IPS DF 6.9 (cell line): ENCODE measurements at regions not wholly inside any gene's neighbourhood (a gene's known extent, or its start where the extent isn't known, plus 50 kb on each side); places are given as distances from the start of the nearest gene placed in this dataset.
A peak's percentile ranks its signal among the peaks of the same experiment; 100 is the strongest.

Source experiments
- DNase-seq: peaks from one replicate; pipeline ENCODE4 v3.0.0-alpha.2; 2013; ENCODE audit warnings: low read depth, low spot score
- H3K27ac ChIP-seq: one replicate; pipeline ENCODE4 v1.5.1; 2013; ENCODE audit warnings: low read length, control low read depth
- H3K27me3 ChIP-seq: 2 replicates; pipeline ENCODE4 v1.6.1; 2013; ENCODE audit warnings: mild to moderate bottlenecking, low read length; ENCODE audit not compliant: control insufficient read depth, insufficient read depth
- H3K36me3 ChIP-seq: 2 replicates; pipeline ENCODE4 v1.6.1; 2013; ENCODE audit warnings: low read length; ENCODE audit not compliant: control insufficient read depth, insufficient read depth
- H3K4me1 ChIP-seq: 2 replicates; pipeline ENCODE4 v1.6.1; 2013; ENCODE audit warnings: low read length; ENCODE audit not compliant: control insufficient read depth, insufficient read depth
- H3K4me3 ChIP-seq: 2 replicates; pipeline ENCODE4 v1.5.1; 2013; ENCODE audit warnings: mild to moderate bottlenecking, low read length
- H3K9me3 ChIP-seq: 2 replicates; pipeline ENCODE4 v1.6.1; 2013; ENCODE audit warnings: low read length, inconsistent platforms; ENCODE audit not compliant: control insufficient read depth, insufficient read depth
- WGBS: extraction: QIAGEN DNeasy Blood & Tissue Kit; methylation state at CpG from one replicate; pipeline ENCODE4 v1.1.7; 2013; ENCODE audit warnings: mixed read lengths, missing lambda C conversion rate; ENCODE audit not compliant: insufficient read length, insufficient coverage; 5-methylcytosine and 5-hydroxymethylcytosine counted together

- no peaks in the 10 kb centered on the region for H3K27me3 ChIP-seq
- no CpG with 5 or more reads among the region's 8 CpGs for WGBS
Measured at GRCh38 chr10:2867788-2868299, 199.5 kb upstream of the PFKP start.

GRCh38 chr10:2866569-2866968 is 200.8 kb upstream of the PFKP start:
- no peak for DNase-seq
- Histone ChIP-seq H3K4me1 (no peaks in the 10 kb centered on the region), H3K27ac (no peak overlapping the region), H3K4me3 (no peak overlapping the region), H3K27me3 (no peaks in the 10 kb centered on the region), H3K36me3 (no peaks in the 10 kb centered on the region), H3K9me3 (no peaks in the 10 kb centered on the region)
- WGBS, result no CpG with 5 or more reads among the region's 5 CpGs

More at GRCh38 chr10:2867788-2868299, 199.5 kb upstream of the PFKP start:
- Histone ChIP-seq H3K9me3 (no peaks in the 10 kb centered on the region), H3K27ac (no peak overlapping the region), H3K4me3 (no peak overlapping the region), H3K4me1 (no peaks in the 10 kb centered on the region), H3K36me3 (no peaks in the 10 kb centered on the region; the same call in 1 of the 2 replicates)
- DNase-seq, result no peak

- no peak for DNase-seq
- no peak overlapping the region for H3K4me3 ChIP-seq
- no peak overlapping the region for H3K27ac ChIP-seq
- no peaks in the 10 kb centered on the region for H3K36me3 ChIP-seq
- 100% methylated on average over 1 of the region's 6 CpGs for WGBS
- no peaks in the 10 kb centered on the region for H3K4me1 ChIP-seq
- H3K27me3 ChIP-seq, result no peaks in the 10 kb centered on the region
- no peaks in the 10 kb centered on the region for H3K9me3 ChIP-seq
Measured at GRCh38 chr10:2861632-2862210, 205.6 kb upstream of the PFKP start.

GRCh38 chr10:2858452-2858851 is 208.9 kb upstream of the PFKP start:
- H3K4me3 ChIP-seq, result no peak overlapping the region
- DNase-seq, result no peak
- WGBS, result no CpG with 5 or more reads among the region's 2 CpGs
- H3K27me3 ChIP-seq, result no peaks in the 10 kb centered on the region
- no peaks in the 10 kb centered on the region for H3K9me3 ChIP-seq
- H3K36me3 ChIP-seq, result no peaks in the 10 kb centered on the region
- no peaks in the 10 kb centered on the region for H3K4me1 ChIP-seq
- no peak overlapping the region for H3K27ac ChIP-seq

- whole genome bisulfite sequencing, result no CpG with 5 or more reads among the region's 6 CpGs
Measured at GRCh38 chr10:2856598-2856997, 210.8 kb upstream of the PFKP start.

GRCh38 chr10:2852574-2853323 is 214.6 kb upstream of the PFKP start:
- no peak for DNase-seq
- no peaks in the 10 kb centered on the region for H3K36me3 ChIP-seq
- no CpG with 5 or more reads among the region's 2 CpGs for WGBS
- no peaks in the 10 kb centered on the region for H3K4me1 ChIP-seq
- H3K27me3 ChIP-seq, result no peaks in the 10 kb centered on the region
- no peak overlapping the region for H3K4me3 ChIP-seq
- no peaks in the 10 kb centered on the region for H3K9me3 ChIP-seq
- H3K27ac ChIP-seq, result no peak overlapping the region

More at GRCh38 chr10:2856598-2856997, 210.8 kb upstream of the PFKP start:
- Histone ChIP-seq H3K36me3 (no peaks in the 10 kb centered on the region), H3K27me3 (no peaks in the 10 kb centered on the region), H3K4me3 (no peak overlapping the region), H3K27ac (no peak overlapping the region), H3K9me3 (no peaks in the 10 kb centered on the region), H3K4me1 (no peaks in the 10 kb centered on the region)
- DNase-seq, result no peak

GRCh38 chr10:2851566-2851965 is 215.8 kb upstream of the PFKP start:
- no peaks in the 10 kb centered on the region for H3K27me3 ChIP-seq
- WGBS, result no CpG with 5 or more reads among the region's 3 CpGs
- no peak overlapping the region for H3K27ac ChIP-seq
- no peaks in the 10 kb centered on the region for H3K4me1 ChIP-seq
- H3K9me3 ChIP-seq, result no peaks in the 10 kb centered on the region
- H3K4me3 ChIP-seq, result no peak overlapping the region
- DNase-seq, result no peak
- no peaks in the 10 kb centered on the region for H3K36me3 ChIP-seq

- H3K27ac ChIP-seq, result no peak overlapping the region
- no peaks in the 10 kb centered on the region for H3K36me3 ChIP-seq
- no peaks in the 10 kb centered on the region for H3K9me3 ChIP-seq
- H3K27me3 ChIP-seq, result no peaks in the 10 kb centered on the region
- H3K4me1 ChIP-seq, result no peaks in the 10 kb centered on the region
- DNase-seq, result no peak
- WGBS, result no CpG with 5 or more reads among the region's 5 CpGs
- H3K4me3 ChIP-seq, result no peak overlapping the region
Measured at GRCh38 chr10:2850202-2850601, 217.1 kb upstream of the PFKP start.

- H3K27ac ChIP-seq, result no peak overlapping the region
- DNase-seq, result no peak
- H3K27me3 ChIP-seq, result no peaks in the 10 kb centered on the region
- H3K4me3 ChIP-seq, result no peak overlapping the region
- no peaks in the 10 kb centered on the region for H3K4me1 ChIP-seq
- no CpG with 5 or more reads among the region's 5 CpGs for WGBS
- no peaks in the 10 kb centered on the region for H3K36me3 ChIP-seq
- H3K9me3 ChIP-seq, result no peaks in the 10 kb centered on the region
Measured at GRCh38 chr10:2844925-2845324, 222.4 kb upstream of the PFKP start.

GRCh38 chr10:2839081-2839725 is 228.1 kb upstream of the PFKP start:
- H3K27me3 ChIP-seq, result no peaks in the 10 kb centered on the region
- no peaks in the 10 kb centered on the region for H3K4me1 ChIP-seq
- DNase-seq, result peak; percentile 75
- no CpG with 5 or more reads among the region's 16 CpGs for WGBS
- H3K9me3 ChIP-seq, result no peaks in the 10 kb centered on the region
- H3K27ac ChIP-seq, result no peak overlapping the region
- no peaks in the 10 kb centered on the region for H3K36me3 ChIP-seq
- no peak overlapping the region for H3K4me3 ChIP-seq
